Right lobe of liver (tissue), 4 donors: ENCODE measurements at regions not wholly inside any gene's neighbourhood (a gene's known extent, or its start where the extent isn't known, plus 50 kb on each side); places are given as distances from the start of the nearest gene placed in this dataset.

ENCODE experiments used
- POLR2A ChIP-seq: fragments of 450-650 bp; IDR thresholded peaks from one replicate; pipeline ENCODE4 v1.6.1; 2017; ENCODE audit warnings: antibody characterized with exemption, mild to moderate bottlenecking
- TF ChIP-seq, protein P1 (sequence below), 4 donors: fragments of 200-600 bp in 3 of 4; fragments of 450-650 bp in 1 of 4; IDR thresholded peaks; one replicate each; pipeline versions ENCODE4 v1.5.1 to v1.8.0; 2016 to 2022; ENCODE audit warnings: antibody characterized with exemption in 4 of 4, mild to moderate bottlenecking in 2 of 4
- donor health status: DM: no; HTN: no; CAD: no.
- donor health status: DM: no; HTN: no; CAD: no.
- donor health status: DM: no; HTN: yes; CAD: no.

GRCh38 chr2:24432121-24432520 lies 58.9 kb upstream of the NCOA1 start:
- TF ChIP-seq POLR2A = no peak
- TF ChIP-seq, protein P1, sequence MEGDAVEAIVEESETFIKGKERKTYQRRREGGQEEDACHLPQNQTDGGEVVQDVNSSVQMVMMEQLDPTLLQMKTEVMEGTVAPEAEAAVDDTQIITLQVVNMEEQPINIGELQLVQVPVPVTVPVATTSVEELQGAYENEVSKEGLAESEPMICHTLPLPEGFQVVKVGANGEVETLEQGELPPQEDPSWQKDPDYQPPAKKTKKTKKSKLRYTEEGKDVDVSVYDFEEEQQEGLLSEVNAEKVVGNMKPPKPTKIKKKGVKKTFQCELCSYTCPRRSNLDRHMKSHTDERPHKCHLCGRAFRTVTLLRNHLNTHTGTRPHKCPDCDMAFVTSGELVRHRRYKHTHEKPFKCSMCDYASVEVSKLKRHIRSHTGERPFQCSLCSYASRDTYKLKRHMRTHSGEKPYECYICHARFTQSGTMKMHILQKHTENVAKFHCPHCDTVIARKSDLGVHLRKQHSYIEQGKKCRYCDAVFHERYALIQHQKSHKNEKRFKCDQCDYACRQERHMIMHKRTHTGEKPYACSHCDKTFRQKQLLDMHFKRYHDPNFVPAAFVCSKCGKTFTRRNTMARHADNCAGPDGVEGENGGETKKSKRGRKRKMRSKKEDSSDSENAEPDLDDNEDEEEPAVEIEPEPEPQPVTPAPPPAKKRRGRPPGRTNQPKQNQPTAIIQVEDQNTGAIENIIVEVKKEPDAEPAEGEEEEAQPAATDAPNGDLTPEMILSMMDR (IDR thresholded peaks at IDR 0.05) = no peak
